ENCODE measurements at regions not wholly inside any gene's neighbourhood (a gene's known extent, or its start where the extent isn't known, plus 50 kb on each side); places are given as distances from the start of the nearest gene placed in this dataset.

DNA sequence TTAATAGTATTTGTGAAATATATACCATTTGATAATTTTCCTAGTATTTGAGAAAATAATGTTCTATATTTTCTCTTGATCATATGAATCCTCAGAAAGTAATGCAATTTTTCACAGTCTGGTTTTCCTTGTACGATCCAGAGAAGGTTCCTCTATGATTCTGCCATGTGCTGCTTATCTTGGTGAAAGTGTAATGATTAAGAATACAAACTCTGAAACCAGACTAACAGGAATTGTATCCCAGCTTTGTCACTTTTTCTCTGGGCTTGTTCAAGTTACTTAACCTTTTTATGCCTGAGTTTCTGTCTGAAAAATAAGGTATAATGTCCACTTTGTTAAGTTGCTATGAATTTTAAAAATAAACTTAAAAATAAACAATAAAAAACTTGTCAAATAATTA is 169.6 kb upstream of the ZNF804B start:
- no peaks in the 10 kb centered on the region for H3K9me3 ChIP-seq
- no peak overlapping the region for H3K4me3 ChIP-seq
- H3K4me1 ChIP-seq: no peaks in the 10 kb centered on the region
- DNase-seq: no peak
- intact Hi-C loops (cut with DNase I): no loop called here
- H3K27ac ChIP-seq: no peak overlapping the region
- TF ChIP-seq POLR2AphosphoS5 (IDR thresholded peaks at IDR 0.05) (no peak), POLR2A (IDR thresholded peaks at IDR 0.05) (no peak), EP300 (IDR thresholded peaks at IDR 0.05) (no peak)
- TF ChIP-seq, protein P1, sequence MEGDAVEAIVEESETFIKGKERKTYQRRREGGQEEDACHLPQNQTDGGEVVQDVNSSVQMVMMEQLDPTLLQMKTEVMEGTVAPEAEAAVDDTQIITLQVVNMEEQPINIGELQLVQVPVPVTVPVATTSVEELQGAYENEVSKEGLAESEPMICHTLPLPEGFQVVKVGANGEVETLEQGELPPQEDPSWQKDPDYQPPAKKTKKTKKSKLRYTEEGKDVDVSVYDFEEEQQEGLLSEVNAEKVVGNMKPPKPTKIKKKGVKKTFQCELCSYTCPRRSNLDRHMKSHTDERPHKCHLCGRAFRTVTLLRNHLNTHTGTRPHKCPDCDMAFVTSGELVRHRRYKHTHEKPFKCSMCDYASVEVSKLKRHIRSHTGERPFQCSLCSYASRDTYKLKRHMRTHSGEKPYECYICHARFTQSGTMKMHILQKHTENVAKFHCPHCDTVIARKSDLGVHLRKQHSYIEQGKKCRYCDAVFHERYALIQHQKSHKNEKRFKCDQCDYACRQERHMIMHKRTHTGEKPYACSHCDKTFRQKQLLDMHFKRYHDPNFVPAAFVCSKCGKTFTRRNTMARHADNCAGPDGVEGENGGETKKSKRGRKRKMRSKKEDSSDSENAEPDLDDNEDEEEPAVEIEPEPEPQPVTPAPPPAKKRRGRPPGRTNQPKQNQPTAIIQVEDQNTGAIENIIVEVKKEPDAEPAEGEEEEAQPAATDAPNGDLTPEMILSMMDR (IDR thresholded peaks at IDR 0.05): no peak
- no peaks in the 10 kb centered on the region for H3K27me3 ChIP-seq
- H3K36me3 ChIP-seq: no peaks in the 10 kb centered on the region
- 49 to 59% methylated on average over 1 of the region's 1 CpG for WGBS, 2 donors

DNA sequence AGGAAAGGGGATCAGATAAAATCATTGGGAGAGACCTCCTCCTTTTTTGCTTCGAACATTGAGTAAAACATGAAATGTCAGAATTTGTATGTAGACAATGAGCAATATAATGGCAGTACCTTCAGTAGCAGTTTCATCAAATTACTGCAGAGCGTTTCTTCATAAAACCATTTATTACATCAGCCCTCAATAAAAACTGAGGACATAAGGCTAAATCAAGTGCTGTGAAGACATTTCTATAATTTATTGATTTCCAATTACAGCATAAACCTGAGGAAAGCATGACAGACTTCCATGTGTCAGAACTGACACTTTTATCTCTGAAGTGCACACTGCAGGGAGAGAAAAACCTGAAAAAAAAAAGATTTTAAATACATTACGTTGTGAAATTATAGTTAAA is 172.6 kb upstream of the ZNF804B start:
- Histone ChIP-seq H3K36me3 (no peaks in the 10 kb centered on the region), H3K4me1 (no peaks in the 10 kb centered on the region), H3K27me3 (no peaks in the 10 kb centered on the region), H3K4me3 (no peak overlapping the region), H3K27ac (no peak overlapping the region), H3K9me3 (no peaks in the 10 kb centered on the region)
- WGBS, 2 donors: 70 to 76% methylated on average over 3 of the region's 3 CpGs
- TF ChIP-seq EP300 (IDR thresholded peaks at IDR 0.05): no peak
- no peak for TF ChIP-seq POLR2AphosphoS5 (IDR thresholded peaks at IDR 0.05)
- TF ChIP-seq, protein P1 (IDR thresholded peaks at IDR 0.05): no peak
- TF ChIP-seq POLR2A (IDR thresholded peaks at IDR 0.05): no peak
- no peak for DNase-seq
- intact Hi-C loops (cut with DNase I): no loop called here

DNA sequence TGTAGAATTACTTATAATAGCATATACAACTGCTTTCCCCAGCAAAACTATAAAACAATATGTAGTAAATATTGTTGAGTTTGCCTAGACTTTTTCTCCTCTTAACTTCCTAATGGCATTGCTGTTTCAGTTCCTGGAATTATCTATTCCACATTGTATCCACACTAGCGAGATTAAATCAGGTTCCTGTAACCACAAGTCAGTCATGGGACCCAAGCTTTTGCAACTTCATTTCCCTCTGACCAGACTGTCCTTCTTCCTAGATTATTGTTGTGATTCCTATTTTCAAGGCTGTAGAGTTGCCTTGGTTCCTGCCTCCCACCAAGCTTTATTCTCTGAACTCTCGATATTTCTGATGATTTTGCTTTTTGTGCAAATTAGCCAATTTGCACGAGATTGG is 173.3 kb upstream of the ZNF804B start:
- Histone ChIP-seq H3K9me3 (no peaks in the 10 kb centered on the region), H3K4me3 (no peak overlapping the region), H3K36me3 (no peaks in the 10 kb centered on the region), H3K27ac (no peak overlapping the region), H3K4me1 (no peaks in the 10 kb centered on the region), H3K27me3 (no peaks in the 10 kb centered on the region)
- no peak for TF ChIP-seq POLR2A (IDR thresholded peaks at IDR 0.05)
- no peak for TF ChIP-seq POLR2AphosphoS5 (IDR thresholded peaks at IDR 0.05)
- no peak for TF ChIP-seq EP300 (IDR thresholded peaks at IDR 0.05)
- TF ChIP-seq, protein P1 (IDR thresholded peaks at IDR 0.05): no peak
- 58 to 68% methylated on average over 3 of the region's 3 CpGs for WGBS, 2 donors
- no peak for DNase-seq
- intact Hi-C loops (cut with DNase I): no loop called here

DNA sequence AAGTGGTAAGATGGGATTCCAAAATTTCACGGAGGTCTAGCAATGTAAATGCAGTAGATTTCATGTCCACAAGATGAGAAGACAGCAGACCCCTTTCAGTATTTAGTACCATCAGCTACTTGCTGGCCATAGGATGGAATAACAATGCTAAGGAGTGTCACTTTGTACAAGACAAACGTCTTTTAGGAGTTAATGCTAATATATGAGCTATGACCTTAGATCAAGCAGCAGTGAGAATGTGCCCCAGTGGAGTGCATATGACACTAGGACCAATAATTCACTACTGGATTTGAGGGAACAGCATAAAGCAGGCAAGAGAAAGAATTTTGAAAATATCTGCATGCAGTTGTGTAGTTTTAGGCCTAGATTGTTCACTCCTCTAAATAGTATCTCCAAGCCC is 182.8 kb upstream of the ZNF804B start:
- WGBS, 2 donors: 58 to 68% methylated on average over 2 of the region's 2 CpGs
- Histone ChIP-seq H3K27me3 (no peaks in the 10 kb centered on the region), H3K27ac (no peak overlapping the region), H3K36me3 (no peaks in the 10 kb centered on the region), H3K4me3 (no peak overlapping the region), H3K4me1 (no peaks in the 10 kb centered on the region), H3K9me3 (no peaks in the 10 kb centered on the region)
- intact Hi-C loops (cut with DNase I): no loop called here
- TF ChIP-seq POLR2AphosphoS5 (IDR thresholded peaks at IDR 0.05): no peak
- TF ChIP-seq, protein P1 (IDR thresholded peaks at IDR 0.05): no peak
- TF ChIP-seq EP300 (IDR thresholded peaks at IDR 0.05): no peak
- TF ChIP-seq POLR2A (IDR thresholded peaks at IDR 0.05): no peak
- no peak for DNase-seq

DNA sequence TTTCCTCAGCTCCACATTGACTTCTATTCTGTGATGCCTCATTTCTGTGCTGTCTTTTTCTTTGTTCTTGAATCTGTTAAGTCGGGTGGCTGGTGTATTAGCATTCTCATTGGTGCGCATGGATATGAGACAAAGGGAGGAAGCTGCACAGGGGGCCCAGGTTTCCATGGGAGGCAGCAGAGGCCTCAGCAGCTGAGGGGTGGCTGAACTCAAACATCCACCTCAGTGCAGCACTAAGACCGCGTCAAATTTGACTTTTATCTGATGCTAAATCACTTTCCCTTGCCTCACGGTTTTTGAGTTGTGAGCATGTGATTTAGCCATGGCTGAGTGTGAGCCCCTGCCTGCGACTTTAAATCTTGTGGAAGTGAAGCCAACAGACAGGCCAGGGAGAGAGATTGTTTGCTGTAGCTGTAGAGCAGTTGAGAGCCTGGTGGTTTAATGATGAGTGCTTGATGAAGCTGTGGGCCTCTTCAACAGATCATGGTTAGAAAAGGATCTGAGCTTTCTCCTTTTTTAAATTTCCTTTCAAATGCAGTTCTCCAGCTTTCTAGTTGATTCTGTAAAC is 193.3 kb upstream of the ZNF804B start:
- 71 to 83% methylated on average over 6 of the region's 6 CpGs for WGBS, 2 donors

More for the DNA sequence above, 193.3 kb upstream of the ZNF804B start:
- Histone ChIP-seq H3K36me3 (no peaks in the 10 kb centered on the region), H3K9me3 (no peaks in the 10 kb centered on the region), H3K4me1 (no peaks in the 10 kb centered on the region), H3K27me3 (no peaks in the 10 kb centered on the region), H3K27ac (no peak overlapping the region), H3K4me3 (no peak overlapping the region)
- no peak for TF ChIP-seq EP300 (IDR thresholded peaks at IDR 0.05)
- TF ChIP-seq, protein P1 (IDR thresholded peaks at IDR 0.05): no peak
- no peak for TF ChIP-seq POLR2A (IDR thresholded peaks at IDR 0.05)
- TF ChIP-seq POLR2AphosphoS5 (IDR thresholded peaks at IDR 0.05): no peak
- DNase-seq: no peak
- intact Hi-C loops (cut with DNase I): no loop called here
